Spleen (tissue), 11 donors: ENCODE measurements at regions not wholly inside any gene's neighbourhood (a gene's known extent, or its start where the extent isn't known, plus 50 kb on each side); places are given as distances from the start of the nearest gene placed in this dataset.

ENCODE experiments used
- DNase-seq: peaks from one replicate; pipeline ENCODE4 v3.0.0-alpha.2; 2020
- H3K27ac ChIP-seq, 8 donors: fragments of 200-600 bp; sonication (generic) in 7 of 8; 1 replicate in 4 of 8; 2 replicates in 4 of 8; pipeline versions ENCODE4 v1.5.0 to v1.8.0; 2016 to 2021; ENCODE audit warnings: inconsistent platforms in 4 of 8, mild to moderate bottlenecking in 4 of 8, moderate library complexity in 1 of 8
- H3K27me3 ChIP-seq, 7 donors: fragments of 200-600 bp; sonication (generic) in 6 of 7; replicated peaks in 1 of 7; 1 replicate in 4 of 7; 2 replicates in 3 of 7; pipeline versions ENCODE4 v1.5.0 to v1.8.0; 2016 to 2021; ENCODE audit warnings: inconsistent platforms in 3 of 7, mild to moderate bottlenecking in 1 of 7
- H3K36me3 ChIP-seq, 6 donors: fragments of 200-600 bp; sonication (generic) in 5 of 6; 1 replicate in 4 of 6; 2 replicates in 2 of 6; pipeline versions ENCODE4 v1.5.0 to v1.8.0; 2016 to 2021; ENCODE audit warnings: inconsistent platforms in 2 of 6
- H3K4me1 ChIP-seq, 6 donors: fragments of 200-600 bp; sonication (generic) in 5 of 6; 1 replicate in 3 of 6; 2 replicates in 3 of 6; pipeline versions ENCODE4 v1.5.0 to v1.8.0; 2016 to 2021; ENCODE audit warnings: inconsistent platforms in 3 of 6
- H3K4me3 ChIP-seq, 8 donors: fragments of 200-600 bp; sonication (generic) in 7 of 8; 1 replicate in 4 of 8; 2 replicates in 4 of 8; pipeline versions ENCODE4 v1.5.0 to v1.8.0; 2016 to 2021; ENCODE audit warnings: inconsistent platforms in 4 of 8, mild to moderate bottlenecking in 4 of 8, moderate library complexity in 2 of 8
- H3K9me3 ChIP-seq, 8 donors: fragments of 200-600 bp; sonication (generic) in 7 of 8; 1 replicate in 4 of 8; 2 replicates in 4 of 8; pipeline versions ENCODE4 v1.5.0 to v1.8.0; 2016 to 2021; ENCODE audit warnings: inconsistent platforms in 4 of 8
- CTCF ChIP-seq, 11 experiments: fragments of 200-600 bp in 7 of 11; fragments of 450-650 bp in 4 of 11; sonication (generic) in 4 of 11; IDR thresholded peaks in 8 of 11; conservative IDR thresholded peaks in 3 of 11; 1 replicate in 7 of 11; 2 replicates in 4 of 11; pipeline versions ENCODE4 v1.4.0 to v1.8.0; 2016 to 2021; ENCODE audit warnings: antibody characterized with exemption in 11 of 11, inconsistent platforms in 4 of 11, mild to moderate bottlenecking in 1 of 11
- POLR2A ChIP-seq, 3 donors: fragments of 450-650 bp; IDR thresholded peaks; one replicate each; pipeline ENCODE4 v1.5.1; 2017; ENCODE audit warnings: antibody characterized with exemption in 3 of 3, mild to moderate bottlenecking in 1 of 3
- POLR2AphosphoS5 ChIP-seq, 3 donors: sonication (generic); formaldehyde crosslinking; IDR thresholded peaks; one replicate each; pipeline ENCODE4 v1.5.1; 2017; ENCODE audit warnings: antibody characterized with exemption in 3 of 3
- WGBS, 5 donors: extraction: QIAGEN DNeasy Blood & Tissue Kit in 3 of 5; methylation state at CpG; one replicate each; pipeline versions ENCODE4 v1.1.5 to v1.1.7; 2013 to 2018; 5-methylcytosine and 5-hydroxymethylcytosine counted together
- intact Hi-C: fragments of 100-400 bp; cut with DNase I; formaldehyde crosslinking; loops from one replicate; pipeline ENCODE4 v1.15.0; 2023; ENCODE audit warnings: low total_unique reads
- donor health status: healthy with polysubstance abuse.
- donor health status: DM: no; HTN: no; CAD: no; lungs with moderate emphysema.
- donor health status: DM: no; HTN: no; CAD: no.
- donor health status: Bipolar disorder and iron deficiency.
- donor health status: healthy.
- donor health status: DM: no; HTN: no; CAD: no.
- donor health status: DM: yes; HTN: yes; CAD: no.

GRCh38 chr2:120817956-120818325 is 82.3 kb downstream of the GLI2 start:
- intact Hi-C loops, result no loop called here
- TF ChIP-seq POLR2AphosphoS5 (IDR thresholded peaks at IDR 0.05), result no peak
- no peak for TF ChIP-seq CTCF (IDR thresholded peaks at IDR 0.05 in 8 of 11, conservative IDR thresholded peaks at IDR 0.05 in 3 of 11)
- TF ChIP-seq POLR2A (IDR thresholded peaks at IDR 0.05), result no peak
- Histone ChIP-seq H3K27me3 (peaks cover 0 to 12% (median 0%) of the 10 kb centered on the region in 7 donors), H3K36me3 (no peaks in the 10 kb centered on the region), H3K4me3 (no peak overlapping the region), H3K27ac (no peak overlapping the region), H3K4me1 (no peaks in the 10 kb centered on the region), H3K9me3 (no peaks in the 10 kb centered on the region)
- 83 to 95% (median 88%) methylated on average over 2 to 3 of the region's 3 CpGs for WGBS, 5 donors
- DNase-seq, result peak; percentile 62

- intact Hi-C loops, result no loop called here
- H3K9me3 ChIP-seq, result no peaks in the 10 kb centered on the region
- H3K36me3 ChIP-seq, result no peaks in the 10 kb centered on the region
- peaks cover 0 to 8% (median 0%) of the 10 kb centered on the region in 7 donors for H3K27me3 ChIP-seq
- WGBS, 5 donors, result 65 to 81% (median 76%) methylated on average over 10 of the region's 10 CpGs
- H3K4me1 ChIP-seq, result no peaks in the 10 kb centered on the region
- no peak overlapping the region for H3K4me3 ChIP-seq
- no peak overlapping the region for H3K27ac ChIP-seq
- peak; percentile 54 for DNase-seq
- TF ChIP-seq POLR2A (IDR thresholded peaks at IDR 0.05) (no peak), POLR2AphosphoS5 (IDR thresholded peaks at IDR 0.05) (no peak), CTCF (IDR thresholded peaks at IDR 0.05 in 8 of 11, conservative IDR thresholded peaks at IDR 0.05 in 3 of 11) (no peak)
Observed at GRCh38 chr2:120818441-120818920, 82.8 kb downstream of the GLI2 start.

GRCh38 chr2:120819720-120820210 is 84.1 kb downstream of the GLI2 start:
- no peaks in the 10 kb centered on the region for H3K9me3 ChIP-seq
- TF ChIP-seq POLR2A (IDR thresholded peaks at IDR 0.05) (no peak), CTCF (IDR thresholded peaks at IDR 0.05 in 8 of 11, conservative IDR thresholded peaks at IDR 0.05 in 3 of 11) (no peak), POLR2AphosphoS5 (IDR thresholded peaks at IDR 0.05) (no peak)
- 68 to 83% (median 80%) methylated on average over 5 of the region's 5 CpGs for WGBS, 5 donors
- no peaks in the 10 kb centered on the region for H3K36me3 ChIP-seq
- intact Hi-C loops, result no loop called here
- DNase-seq, result no peak
- H3K4me3 ChIP-seq, result no peak overlapping the region
- H3K27me3 ChIP-seq, result peaks cover 0 to 3% (median 0%) of the 10 kb centered on the region in 7 donors
- no peak overlapping the region for H3K27ac ChIP-seq
- H3K4me1 ChIP-seq, result no peaks in the 10 kb centered on the region

- H3K27ac ChIP-seq, result no peak overlapping the region
- H3K27me3 ChIP-seq, result peaks cover 0 to 3% (median 0%) of the 10 kb centered on the region in 7 donors
- no peaks in the 10 kb centered on the region for H3K9me3 ChIP-seq
- TF ChIP-seq POLR2A (IDR thresholded peaks at IDR 0.05) (no peak), POLR2AphosphoS5 (IDR thresholded peaks at IDR 0.05) (no peak), CTCF (IDR thresholded peaks at IDR 0.05 in 8 of 11, conservative IDR thresholded peaks at IDR 0.05 in 3 of 11) (no peak)
- H3K4me1 ChIP-seq, result peaks cover 0 to 2% (median 0%) of the 10 kb centered on the region in 6 donors
- intact Hi-C loops, result no loop called here
- no peaks in the 10 kb centered on the region for H3K36me3 ChIP-seq
- 67 to 74% (median 73%) methylated on average over 17 to 19 of the region's 19 CpGs for WGBS, 5 donors
- no peak overlapping the region for H3K4me3 ChIP-seq
- peak; percentile 71 for DNase-seq
Observed at GRCh38 chr2:120820263-120820952, 84.7 kb downstream of the GLI2 start.
